AG09309 (cell line): ENCODE measurements at regions not wholly inside any gene's neighbourhood (a gene's known extent, or its start where the extent isn't known, plus 50 kb on each side); places are given as distances from the start of the nearest gene placed in this dataset.

Source experiments
- DNase-seq: peaks from one replicate; pipeline ENCODE4 v3.0.0-alpha.2; 2010; ENCODE audit warnings: low read depth
- H3K4me3 ChIP-seq: 2 replicates; pipeline ENCODE4 v1.5.1; 2011; ENCODE audit warnings: mild to moderate bottlenecking, low read depth, low read length, moderate library complexity; ENCODE audit not compliant: control insufficient read depth
- TF ChIP-seq, protein P1 (sequence below): IDR thresholded peaks from 2 replicates; pipeline ENCODE4 v1.5.1; 2011; ENCODE audit warnings: mild to moderate bottlenecking, low read depth, low read length, inconsistent platforms; ENCODE audit not compliant: insufficient read depth, control insufficient read depth; ENCODE audit errors: missing control alignments

DNA sequence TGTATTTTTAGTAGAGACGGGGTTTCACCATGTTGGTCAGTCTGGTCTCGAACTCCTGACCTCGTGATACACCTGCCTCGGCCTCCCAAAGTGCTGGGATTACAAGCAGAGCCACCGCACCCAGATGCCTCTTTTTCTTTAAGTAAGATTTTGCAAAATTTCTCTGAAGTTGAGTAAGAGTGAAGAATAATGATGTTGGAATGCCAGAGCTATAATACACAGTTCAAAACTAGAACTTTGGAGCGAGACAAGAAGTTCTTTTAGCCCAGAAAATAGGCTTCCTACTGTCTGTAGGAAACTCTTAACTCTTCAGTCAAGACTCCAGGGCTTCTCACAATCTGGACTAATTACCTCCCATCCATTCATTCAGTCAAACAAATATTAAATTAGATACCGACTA is 51.4 kb downstream of the MARCHF4 start:
- no peak for DNase-seq
- H3K4me3 ChIP-seq, result no peak overlapping the region
- TF ChIP-seq, protein P1, sequence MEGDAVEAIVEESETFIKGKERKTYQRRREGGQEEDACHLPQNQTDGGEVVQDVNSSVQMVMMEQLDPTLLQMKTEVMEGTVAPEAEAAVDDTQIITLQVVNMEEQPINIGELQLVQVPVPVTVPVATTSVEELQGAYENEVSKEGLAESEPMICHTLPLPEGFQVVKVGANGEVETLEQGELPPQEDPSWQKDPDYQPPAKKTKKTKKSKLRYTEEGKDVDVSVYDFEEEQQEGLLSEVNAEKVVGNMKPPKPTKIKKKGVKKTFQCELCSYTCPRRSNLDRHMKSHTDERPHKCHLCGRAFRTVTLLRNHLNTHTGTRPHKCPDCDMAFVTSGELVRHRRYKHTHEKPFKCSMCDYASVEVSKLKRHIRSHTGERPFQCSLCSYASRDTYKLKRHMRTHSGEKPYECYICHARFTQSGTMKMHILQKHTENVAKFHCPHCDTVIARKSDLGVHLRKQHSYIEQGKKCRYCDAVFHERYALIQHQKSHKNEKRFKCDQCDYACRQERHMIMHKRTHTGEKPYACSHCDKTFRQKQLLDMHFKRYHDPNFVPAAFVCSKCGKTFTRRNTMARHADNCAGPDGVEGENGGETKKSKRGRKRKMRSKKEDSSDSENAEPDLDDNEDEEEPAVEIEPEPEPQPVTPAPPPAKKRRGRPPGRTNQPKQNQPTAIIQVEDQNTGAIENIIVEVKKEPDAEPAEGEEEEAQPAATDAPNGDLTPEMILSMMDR, result no peak

DNA sequence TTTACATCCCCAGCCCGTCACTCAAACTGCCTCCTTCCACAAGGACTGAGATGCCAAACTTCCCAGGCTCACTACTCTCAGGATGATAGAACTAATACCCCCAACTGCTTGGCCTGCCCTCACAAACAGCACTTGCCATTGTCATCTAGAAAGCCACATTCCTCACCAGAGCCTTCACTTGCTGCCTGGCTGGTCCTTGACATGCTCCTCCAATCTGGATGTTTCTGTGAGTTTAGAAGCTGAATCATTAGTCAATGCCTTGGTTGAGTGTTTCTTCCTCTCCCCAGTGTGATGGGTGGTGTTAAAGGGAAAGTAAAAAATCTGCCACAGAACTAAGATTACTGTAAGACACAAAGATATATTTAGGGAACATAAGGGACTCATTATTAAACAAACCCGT is 52.5 kb downstream of the MARCHF4 start:
- DNase-seq, result no peak
- H3K4me3 ChIP-seq, result no peak overlapping the region

DNA sequence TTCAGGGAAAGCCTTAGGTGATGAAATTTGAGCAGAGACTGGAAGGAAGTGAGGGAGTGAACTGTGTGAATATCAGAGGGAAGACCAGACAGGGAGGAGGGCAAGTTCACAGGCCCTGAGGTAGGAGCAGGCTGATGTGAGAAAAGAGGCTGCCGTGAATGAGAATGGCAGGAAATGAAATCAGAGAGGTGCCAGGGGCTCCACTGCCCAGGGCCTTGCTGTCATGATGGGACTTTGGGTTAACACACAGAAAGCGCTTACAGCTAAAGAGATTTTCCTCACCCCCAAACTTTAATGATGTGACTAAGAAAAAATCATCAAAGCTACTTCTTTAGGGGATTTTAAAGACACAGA is 53.8 kb downstream of the MARCHF4 start:
- TF ChIP-seq, protein P1, result no peak
- no peak for DNase-seq
- H3K4me3 ChIP-seq, result no peak overlapping the region

More for the DNA sequence above, 52.5 kb downstream of the MARCHF4 start:
- TF ChIP-seq, protein P1, result no peak

DNA sequence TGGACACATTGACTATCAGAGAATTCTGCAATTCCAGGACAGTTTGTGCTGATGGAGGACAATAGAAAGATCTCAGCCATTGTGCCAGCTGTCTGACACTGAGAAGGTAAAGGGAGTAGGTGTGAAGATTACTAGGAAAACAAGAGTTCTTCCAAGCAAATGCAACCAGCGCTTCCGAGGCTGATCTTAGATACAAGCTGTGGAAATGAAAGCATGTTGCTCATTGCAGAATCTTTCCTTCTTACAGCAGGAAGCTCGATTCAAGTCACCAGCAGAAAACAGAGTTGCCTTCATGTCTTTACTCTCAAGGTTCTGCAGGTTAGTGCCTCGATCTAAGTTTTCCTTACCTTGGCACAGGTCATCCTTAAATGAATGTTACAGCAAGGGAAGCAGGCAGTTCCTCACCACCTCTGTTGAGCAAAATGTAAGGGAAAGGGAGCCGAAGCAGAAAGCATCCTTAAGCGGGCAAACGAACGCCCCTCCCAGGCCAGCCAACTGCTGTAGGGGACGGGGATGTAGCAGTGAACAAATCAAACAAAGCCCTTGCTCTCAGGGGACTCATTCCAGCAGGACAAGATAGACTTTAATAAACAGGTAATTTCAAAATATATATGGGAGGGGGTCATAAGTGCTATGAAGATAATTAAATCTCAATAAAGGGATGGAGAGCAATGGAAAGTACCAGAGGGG is 54.3 kb downstream of the MARCHF4 start:
- no peak for DNase-seq
- TF ChIP-seq, protein P1, result no peak
- H3K4me3 ChIP-seq, result no peak overlapping the region

DNA sequence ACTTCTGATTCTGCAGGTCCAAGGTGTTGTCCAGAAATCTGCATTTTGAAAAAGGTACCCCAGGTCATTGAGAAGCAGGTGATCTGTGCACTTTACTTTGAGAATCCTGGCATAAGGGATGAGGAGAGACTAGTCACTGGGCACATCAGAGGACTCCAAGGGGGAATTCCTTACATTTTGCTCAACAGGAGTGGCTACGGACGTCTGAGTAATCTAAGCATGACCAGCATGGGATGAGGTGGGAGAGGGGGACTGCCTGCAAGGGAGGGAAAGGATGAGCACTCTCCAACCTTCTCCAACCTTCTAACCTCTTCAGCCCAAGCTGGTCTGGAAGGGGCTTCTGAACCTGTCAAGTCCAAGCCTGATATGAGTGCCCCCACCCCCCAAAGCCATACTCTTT is 55.5 kb downstream of the MARCHF4 start:
- TF ChIP-seq, protein P1, result no peak
- no peak overlapping the region for H3K4me3 ChIP-seq
- no peak for DNase-seq

DNA sequence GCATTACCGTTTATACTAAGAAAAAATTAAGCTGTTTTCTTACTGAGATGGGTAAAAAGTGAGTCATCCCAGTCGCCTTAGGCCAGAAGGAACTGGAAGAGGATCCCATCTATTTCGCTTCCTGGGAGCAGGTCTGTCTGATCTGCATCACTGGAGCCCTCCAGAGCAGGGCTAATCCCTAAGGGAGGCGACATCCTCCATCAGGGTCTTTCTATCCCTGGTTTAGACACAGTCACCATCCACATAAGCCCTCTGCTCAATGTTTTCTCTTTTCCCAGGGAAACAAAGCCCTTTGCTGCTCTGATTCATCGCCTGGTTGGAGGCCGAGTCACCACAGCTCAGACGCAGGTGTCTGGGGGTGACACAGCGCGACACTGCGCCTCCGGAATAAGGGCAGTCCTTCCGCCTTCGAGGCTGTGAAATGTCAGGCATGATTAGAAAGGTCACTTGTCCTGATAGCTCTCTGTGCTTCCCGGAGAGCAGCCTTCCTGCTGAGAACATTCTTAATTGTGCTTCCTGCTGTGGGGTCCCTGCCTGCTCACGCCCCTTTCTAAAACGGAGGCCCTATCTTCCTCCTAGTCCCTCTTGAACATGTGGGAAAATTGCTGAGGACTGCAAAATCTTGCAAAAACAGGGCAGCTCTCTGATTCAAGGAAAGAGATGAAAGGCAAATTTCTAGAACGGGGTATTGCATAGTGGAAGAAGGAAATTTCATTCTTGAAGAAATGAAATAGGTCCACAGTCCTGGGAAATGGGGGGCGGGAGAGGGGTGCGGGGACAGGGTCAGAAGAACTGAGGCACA is 56.3 kb downstream of the MARCHF4 start:
- TF ChIP-seq, protein P1, result no peak
- no peak for DNase-seq
- H3K4me3 ChIP-seq, result no peak overlapping the region
